ENCODE measurements at regions not wholly inside any gene's neighbourhood (a gene's known extent, or its start where the extent isn't known, plus 50 kb on each side); places are given as distances from the start of the nearest gene placed in this dataset.

GRCh38 chr7:131621652-131622051 is 65.2 kb upstream of the PODXL start:
- Histone ChIP-seq H3K9me2 (ENCODE audit: low read depth, low read length) (no peaks in the 10 kb centered on the region), H2AFZ (ENCODE audit: low read length) (no peak overlapping the region), H3K79me2 (ENCODE audit: insufficient read depth, low read length) (no peaks in the 10 kb centered on the region), H3K27me3 (ENCODE audit: insufficient read depth, low read length) (peaks cover 6% of the 10 kb centered on the region), H3K36me3 (ENCODE audit: insufficient read depth, low read length) (no peaks in the 10 kb centered on the region), H3K9ac (ENCODE audit: low read length) (no peak overlapping the region), H3K27ac (ENCODE audit: low read depth, low read length, poor library complexity, severe bottlenecking) (no peak overlapping the region), H3K4me3 (ENCODE audit: low read depth, low read length, poor library complexity, severe bottlenecking) (no peak overlapping the region), H3F3A (ENCODE audit: insufficient read depth, low read length) (no peaks in the 10 kb centered on the region), H3K4me2 (ENCODE audit: low read length) (no peak overlapping the region), H3K9me3 (ENCODE audit: low read length) (no peaks in the 10 kb centered on the region), H4K20me1 (ENCODE audit: insufficient read depth, low read length) (no peaks in the 10 kb centered on the region), H3K4me1 (ENCODE audit: insufficient read depth, low read length, severe bottlenecking) (no peaks in the 10 kb centered on the region)
- TF ChIP-seq EZH2 (IDR thresholded peaks at IDR 0.05; ENCODE audit: borderline replicate concordance, low read length) (no peak), CTCF (IDR thresholded peaks at IDR 0.05; ENCODE audit: low read length) (no peak)

GRCh38 chr7:131620673-131621609 is 64.5 kb upstream of the PODXL start:
- no peaks in the 10 kb centered on the region for H3F3A ChIP-seq (ENCODE audit: insufficient read depth, low read length)
- H3K79me2 ChIP-seq (ENCODE audit: insufficient read depth, low read length): no peaks in the 10 kb centered on the region
- no peaks in the 10 kb centered on the region for H3K9me2 ChIP-seq (ENCODE audit: low read depth, low read length)
- H3K9ac ChIP-seq (ENCODE audit: low read length): no peak overlapping the region
- no peak overlapping the region for H3K27ac ChIP-seq (ENCODE audit: low read depth, low read length, poor library complexity, severe bottlenecking)
- H3K4me2 ChIP-seq (ENCODE audit: low read length): no peak overlapping the region
- no peak overlapping the region for H2AFZ ChIP-seq (ENCODE audit: low read length)
- no peaks in the 10 kb centered on the region for H4K20me1 ChIP-seq (ENCODE audit: insufficient read depth, low read length)
- TF ChIP-seq CTCF (IDR thresholded peaks at IDR 0.05; ENCODE audit: low read length) (no peak), EZH2 (IDR thresholded peaks at IDR 0.05; ENCODE audit: borderline replicate concordance, low read length) (no peak)
- H3K27me3 ChIP-seq (ENCODE audit: insufficient read depth, low read length): peaks cover 2% of the 10 kb centered on the region
- H3K4me3 ChIP-seq (ENCODE audit: low read depth, low read length, poor library complexity, severe bottlenecking): no peak overlapping the region
- H3K36me3 ChIP-seq (ENCODE audit: insufficient read depth, low read length): no peaks in the 10 kb centered on the region
- H3K4me1 ChIP-seq (ENCODE audit: insufficient read depth, low read length, severe bottlenecking): no peaks in the 10 kb centered on the region
- no peaks in the 10 kb centered on the region for H3K9me3 ChIP-seq (ENCODE audit: low read length)

GRCh38 chr7:131619336-131620305 is 63.2 kb upstream of the PODXL start:
- H3K4me2 ChIP-seq (ENCODE audit: low read length): no peak overlapping the region
- no peaks in the 10 kb centered on the region for H3K79me2 ChIP-seq (ENCODE audit: insufficient read depth, low read length)
- H3K9me3 ChIP-seq (ENCODE audit: low read length): no peaks in the 10 kb centered on the region
- H3K4me1 ChIP-seq (ENCODE audit: insufficient read depth, low read length, severe bottlenecking): no peaks in the 10 kb centered on the region
- no peak overlapping the region for H3K4me3 ChIP-seq (ENCODE audit: low read depth, low read length, poor library complexity, severe bottlenecking)
- H4K20me1 ChIP-seq (ENCODE audit: insufficient read depth, low read length): no peaks in the 10 kb centered on the region
- no peaks in the 10 kb centered on the region for H3K36me3 ChIP-seq (ENCODE audit: insufficient read depth, low read length)
- no peak overlapping the region for H3K9ac ChIP-seq (ENCODE audit: low read length)
- no peaks in the 10 kb centered on the region for H3F3A ChIP-seq (ENCODE audit: insufficient read depth, low read length)
- no peaks in the 10 kb centered on the region for H3K9me2 ChIP-seq (ENCODE audit: low read depth, low read length)
- H3K27ac ChIP-seq (ENCODE audit: low read depth, low read length, poor library complexity, severe bottlenecking): no peak overlapping the region
- no peak overlapping the region for H2AFZ ChIP-seq (ENCODE audit: low read length)
- TF ChIP-seq CTCF (IDR thresholded peaks at IDR 0.05; ENCODE audit: low read length) (no peak), EZH2 (IDR thresholded peaks at IDR 0.05; ENCODE audit: borderline replicate concordance, low read length) (no peak)
- H3K27me3 ChIP-seq (ENCODE audit: insufficient read depth, low read length): peaks cover 6% of the 10 kb centered on the region; the same call in 1 of the 2 replicates
